Neural crest cell (in vitro differentiated cells): ENCODE measurements at regions not wholly inside any gene's neighbourhood (a gene's known extent, or its start where the extent isn't known, plus 50 kb on each side); places are given as distances from the start of the nearest gene placed in this dataset.

Experiments
- DNase-seq: peaks from one replicate; pipeline ENCODE4 v3.0.0; 2021; ENCODE audit warnings: low read depth, mixed read lengths, low spot score
- H3K27ac Mint-ChIP-seq: one replicate; pipeline ENCODE4 v1.8.0; 2021; ENCODE audit warnings: mild to moderate bottlenecking, mixed read lengths; ENCODE audit not compliant: unreplicated experiment
- H3K27me3 Mint-ChIP-seq: 2 replicates; pipeline ENCODE4 v1.8.0; 2021; ENCODE audit warnings: low read depth, mild to moderate bottlenecking, mixed read lengths
- H3K36me3 Mint-ChIP-seq: 2 replicates; pipeline ENCODE4 v1.8.0; 2021; ENCODE audit warnings: low read depth, mild to moderate bottlenecking, mixed read lengths
- H3K4me1 Mint-ChIP-seq: 2 replicates; pipeline ENCODE4 v1.8.0; 2021; ENCODE audit warnings: mixed read lengths
- H3K4me3 Mint-ChIP-seq: one replicate; pipeline ENCODE4 v1.8.0; 2021; ENCODE audit warnings: mild to moderate bottlenecking, mixed read lengths
- H3K9me3 Mint-ChIP-seq: 2 replicates; pipeline ENCODE4 v1.8.0; 2021; ENCODE audit warnings: mixed read lengths
- CTCF ChIP-seq: fragments of 200-600 bp; sonication (generic); conservative IDR thresholded peaks from 2 replicates; pipeline ENCODE4 v1.5.0; 2021; ENCODE audit warnings: antibody characterized with exemption, mild to moderate bottlenecking

GRCh38 chr21:29407571-29407970 is 108.8 kb downstream of the BACH1 start:
- Mint-ChIP-seq H3K36me3 (peaks cover 14% of the 10 kb centered on the region), H3K4me3 (no peak overlapping the region), H3K9me3 (peaks cover 14% of the 10 kb centered on the region), H3K27ac (no peak overlapping the region), H3K27me3 (no peaks in the 10 kb centered on the region), H3K4me1 (no peaks in the 10 kb centered on the region)
- no peak for DNase-seq
- no peak for TF ChIP-seq CTCF

- Mint-ChIP-seq H3K36me3 (peaks cover 6% of the 10 kb centered on the region), H3K9me3 (peaks cover 3% of the 10 kb centered on the region)
These were observed 115.0 kb downstream of the BACH1 start for GRCh38 chr21:29413683-29414082.

GRCh38 chr21:29416268-29416667 is 117.5 kb downstream of the BACH1 start:
- peaks cover 10% of the 10 kb centered on the region for H3K36me3 Mint-ChIP-seq

More at GRCh38 chr21:29413683-29414082, 115.0 kb downstream of the BACH1 start:
- no peak overlapping the region for H3K27ac Mint-ChIP-seq
- DNase-seq: no peak
- H3K4me1 Mint-ChIP-seq: no peaks in the 10 kb centered on the region
- TF ChIP-seq CTCF: no peak
- no peaks in the 10 kb centered on the region for H3K27me3 Mint-ChIP-seq
- no peak overlapping the region for H3K4me3 Mint-ChIP-seq

GRCh38 chr21:29418813-29419212 is 120.1 kb downstream of the BACH1 start:
- Mint-ChIP-seq H3K27me3 (no peaks in the 10 kb centered on the region), H3K27ac (no peak overlapping the region), H3K36me3 (peaks cover 13% of the 10 kb centered on the region), H3K9me3 (peaks cover 7% of the 10 kb centered on the region), H3K4me1 (peaks cover 11% of the 10 kb centered on the region), H3K4me3 (no peak overlapping the region)
- DNase-seq: no peak
- no peak for TF ChIP-seq CTCF

More at GRCh38 chr21:29416268-29416667, 117.5 kb downstream of the BACH1 start:
- H3K4me3 Mint-ChIP-seq: no peak overlapping the region
- H3K9me3 Mint-ChIP-seq: peaks cover 7% of the 10 kb centered on the region
- H3K4me1 Mint-ChIP-seq: no peaks in the 10 kb centered on the region
- no peak for TF ChIP-seq CTCF
- no peak overlapping the region for H3K27ac Mint-ChIP-seq
- H3K27me3 Mint-ChIP-seq: no peaks in the 10 kb centered on the region
- DNase-seq: no peak

- no peak for DNase-seq
- peaks cover 7% of the 10 kb centered on the region for H3K9me3 Mint-ChIP-seq
- peaks cover 13% of the 10 kb centered on the region for H3K36me3 Mint-ChIP-seq
- H3K27me3 Mint-ChIP-seq: no peaks in the 10 kb centered on the region
- H3K4me1 Mint-ChIP-seq: peaks cover 13% of the 10 kb centered on the region
- no peak overlapping the region for H3K4me3 Mint-ChIP-seq
- TF ChIP-seq CTCF: no peak
- no peak overlapping the region for H3K27ac Mint-ChIP-seq
These were observed 120.7 kb downstream of the BACH1 start for GRCh38 chr21:29419422-29419821.
